H9 (cell line): ENCODE measurements at regions not wholly inside any gene's neighbourhood (a gene's known extent, or its start where the extent isn't known, plus 50 kb on each side); places are given as distances from the start of the nearest gene placed in this dataset.

ENCODE experiments used
- DNase-seq: peaks from one replicate; pipeline ENCODE4 v3.0.0-alpha.2; 2017
- H2AFZ ChIP-seq: one replicate; pipeline ENCODE4 v1.6.1; 2013; ENCODE audit warnings: mild to moderate bottlenecking, low read length, control low read depth, moderate library complexity
- H2AK5ac ChIP-seq: 2 replicates; pipeline ENCODE4 v1.6.1; 2013; ENCODE audit warnings: low read length, control low read depth, mixed read lengths; ENCODE audit not compliant: insufficient read length
- H2BK120ac ChIP-seq: one replicate; pipeline ENCODE4 v1.6.1; 2013; ENCODE audit warnings: low read depth, mild to moderate bottlenecking, low read length, control low read depth, inconsistent platforms; ENCODE audit not compliant: poor library complexity, severe bottlenecking
- H2BK12ac ChIP-seq: 2 replicates; pipeline ENCODE4 v1.6.1; 2013; ENCODE audit warnings: low read length, control low read depth, mixed read lengths, low read depth; ENCODE audit not compliant: insufficient read length
- H2BK15ac ChIP-seq: 2 replicates; pipeline ENCODE4 v1.6.1; 2013; ENCODE audit warnings: low read depth, low read length, control low read depth
- H2BK20ac ChIP-seq: one replicate; pipeline ENCODE4 v1.6.1; 2013; ENCODE audit warnings: low read depth, mild to moderate bottlenecking, low read length, control low read depth, inconsistent platforms; ENCODE audit not compliant: poor library complexity, severe bottlenecking
- H2BK5ac ChIP-seq: 2 replicates; pipeline ENCODE4 v1.6.1; 2013; ENCODE audit warnings: low read length, control low read depth, mixed read lengths; ENCODE audit not compliant: insufficient read length
- H3K14ac ChIP-seq: 2 replicates; pipeline ENCODE4 v1.6.1; 2013; ENCODE audit warnings: low read length, control low read depth; ENCODE audit not compliant: insufficient read depth
- H3K18ac ChIP-seq: 2 replicates; pipeline ENCODE4 v1.6.1; 2013; ENCODE audit warnings: low read depth, mild to moderate bottlenecking, mixed read lengths, low read length, control low read depth; ENCODE audit not compliant: insufficient read length
- H3K23ac ChIP-seq: 2 replicates; pipeline ENCODE4 v1.6.1; 2013; ENCODE audit warnings: low read length, control low read depth, mixed read lengths, low read depth; ENCODE audit not compliant: insufficient read length
- H3K23me2 ChIP-seq: 2 replicates; pipeline ENCODE4 v1.6.1; 2013; ENCODE audit warnings: low read depth, mild to moderate bottlenecking, mixed read lengths, low read length, control low read depth; ENCODE audit not compliant: insufficient read length, poor library complexity, severe bottlenecking
- H3K27ac ChIP-seq: 2 replicates; pipeline ENCODE4 v1.5.1; 2013; ENCODE audit warnings: low read length, control low read depth, mixed read lengths, low read depth; ENCODE audit not compliant: insufficient read length
- H3K27me3 ChIP-seq: 2 replicates; pipeline ENCODE4 v1.6.1; 2013; ENCODE audit warnings: low read length, control low read depth, inconsistent platforms; ENCODE audit not compliant: insufficient read depth
- H3K4ac ChIP-seq: 2 replicates; pipeline ENCODE4 v1.6.1; 2013; ENCODE audit warnings: low read depth, mild to moderate bottlenecking, control low read depth, inconsistent platforms, low read length, moderate library complexity
- H3K4me1 ChIP-seq: 2 replicates; pipeline ENCODE4 v1.6.1; 2013; ENCODE audit warnings: low read length, control low read depth, inconsistent platforms; ENCODE audit not compliant: insufficient read depth
- H3K4me2 ChIP-seq: 2 replicates; pipeline ENCODE4 v1.6.1; 2013; ENCODE audit warnings: low read length, control low read depth, mixed read lengths; ENCODE audit not compliant: insufficient read length, insufficient read depth
- H3K56ac ChIP-seq: 2 replicates; pipeline ENCODE4 v1.6.1; 2013; ENCODE audit warnings: low read depth, mild to moderate bottlenecking, mixed read lengths, low read length, control low read depth; ENCODE audit not compliant: insufficient read length
- H3K79me1 ChIP-seq: 2 replicates; pipeline ENCODE4 v1.6.1; 2013; ENCODE audit warnings: low read depth, mild to moderate bottlenecking, moderate library complexity, low read length, control low read depth, inconsistent platforms; ENCODE audit not compliant: insufficient read depth, poor library complexity, severe bottlenecking
- H3K79me2 ChIP-seq: 2 replicates; pipeline ENCODE4 v1.6.1; 2013; ENCODE audit warnings: low read length, control low read depth, inconsistent platforms; ENCODE audit not compliant: insufficient read depth
- H3K9ac ChIP-seq: 2 replicates; pipeline ENCODE4 v1.6.1; 2013; ENCODE audit warnings: low read length, control low read depth, mixed read lengths; ENCODE audit not compliant: insufficient read length; ENCODE audit errors: extremely low read depth
- H3K9me3 ChIP-seq: one replicate; pipeline ENCODE4 v1.6.1; 2013; ENCODE audit warnings: low read depth, low read length, inconsistent platforms; ENCODE audit not compliant: control insufficient read depth
- H3T11ph ChIP-seq: one replicate; pipeline ENCODE4 v1.6.1; 2013; ENCODE audit warnings: mild to moderate bottlenecking, low read length, control low read depth, inconsistent platforms
- H4K20me1 ChIP-seq: one replicate; pipeline ENCODE4 v1.6.1; 2013; ENCODE audit not compliant: control insufficient read depth, insufficient read length, insufficient read depth
- H4K5ac ChIP-seq: 2 replicates; pipeline ENCODE4 v1.6.1; 2013; ENCODE audit warnings: low read depth, mild to moderate bottlenecking, mixed read lengths, low read length, control low read depth; ENCODE audit not compliant: insufficient read length
- H4K8ac ChIP-seq: replicated peaks from 2 replicates; pipeline ENCODE4 v1.6.1; 2013; ENCODE audit warnings: low read length, control low read depth, mixed read lengths, low read depth; ENCODE audit not compliant: insufficient read length
- H4K91ac ChIP-seq: 2 replicates; pipeline ENCODE4 v1.6.1; 2013; ENCODE audit warnings: low read depth, mild to moderate bottlenecking, moderate library complexity, mixed read lengths, low read length, control low read depth; ENCODE audit not compliant: insufficient read length
- H3K27ac Mint-ChIP-seq, 3 experiments: 2 replicates in 2 of 3; 3 replicates in 1 of 3; pipeline ENCODE4 v1.8.0; 2020 to 2021; ENCODE audit warnings: mixed read lengths in 3 of 3, mild to moderate bottlenecking in 1 of 3, moderate library complexity in 1 of 3
- H3K27me3 Mint-ChIP-seq: 2 replicates; pipeline ENCODE4 v1.8.0; 2021; ENCODE audit warnings: low read depth, mild to moderate bottlenecking, moderate library complexity, mixed read lengths
- H3K36me3 Mint-ChIP-seq, 3 experiments: 2 replicates in 2 of 3; 3 replicates in 1 of 3; pipeline ENCODE4 v1.8.0; 2020 to 2021; ENCODE audit warnings: low read depth in 3 of 3, mixed read lengths in 3 of 3; ENCODE audit not compliant: insufficient read depth in 1 of 3
- H3K4me1 Mint-ChIP-seq, 2 experiments: 2 replicates each; pipeline ENCODE4 v1.8.0; 2020; ENCODE audit warnings: mixed read lengths in 2 of 2
- H3K4me3 Mint-ChIP-seq, 2 experiments: 2 replicates in 1 of 2; 3 replicates in 1 of 2; pipeline ENCODE4 v1.8.0; 2020 to 2021; ENCODE audit warnings: mild to moderate bottlenecking in 2 of 2, mixed read lengths in 2 of 2, moderate library complexity in 1 of 2
- H3K9me3 Mint-ChIP-seq, 2 experiments: 2 replicates in 1 of 2; 3 replicates in 1 of 2; pipeline ENCODE4 v1.8.0; 2020; ENCODE audit warnings: mild to moderate bottlenecking in 2 of 2, mixed read lengths in 2 of 2, moderate library complexity in 1 of 2
- WGBS: extraction: QIAGEN DNeasy Blood & Tissue Kit; methylation state at CpG from one replicate; pipeline ENCODE4 v1.1.7; 2013; ENCODE audit warnings: missing lambda C conversion rate, low lambda C conversion rate, mixed read lengths; ENCODE audit not compliant: insufficient read length; ENCODE audit errors: extremely low coverage; 5-methylcytosine and 5-hydroxymethylcytosine counted together
- TF ChIP-seq, protein P1 (sequence below): fragments of 200-600 bp; sonication (generic); conservative IDR thresholded peaks from 3 replicates; pipeline ENCODE4 v1.8.0; 2021; ENCODE audit warnings: antibody characterized with exemption, mild to moderate bottlenecking

DNA sequence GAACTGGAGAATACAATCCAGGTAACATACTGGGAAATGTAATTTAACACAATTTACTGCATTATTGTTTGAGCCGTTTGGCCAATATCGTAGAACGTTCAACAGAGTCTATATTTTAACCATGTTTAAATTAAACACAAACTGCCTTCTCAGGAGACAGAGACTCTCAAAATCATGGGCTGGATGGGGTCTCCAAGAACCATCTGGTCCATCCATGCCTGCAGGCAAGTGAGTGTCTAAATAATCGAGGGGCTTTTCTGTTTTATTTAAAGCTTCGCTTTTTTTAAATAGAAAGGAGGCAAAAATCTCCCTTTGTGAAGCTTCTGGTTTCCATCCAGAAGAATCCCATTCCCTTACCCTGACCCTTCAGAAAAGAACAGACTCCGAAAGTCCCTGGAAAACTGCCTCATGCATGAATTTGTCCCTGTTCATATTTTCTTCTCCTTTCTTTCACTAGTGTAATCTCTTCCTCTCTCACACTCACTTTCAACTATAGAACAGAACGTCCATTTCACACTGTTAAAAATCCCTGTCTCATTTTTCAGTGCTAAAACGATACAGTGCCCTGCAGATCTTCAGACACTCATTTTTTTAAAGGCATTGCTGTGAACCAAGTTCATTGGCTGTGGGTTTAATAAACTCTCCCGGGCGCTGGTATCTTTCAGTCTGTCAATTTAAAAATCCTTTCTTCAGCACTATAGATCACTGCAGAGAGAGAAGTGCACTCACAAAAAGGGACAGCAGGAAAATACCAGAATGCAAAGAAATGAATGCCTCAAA is 111.4 kb upstream of the TOM1L1 start:
- Histone ChIP-seq H2BK15ac (no peak overlapping the region), H3K4me2 (no peak overlapping the region), H2AK5ac (no peak overlapping the region), H3K79me2 (no peaks in the 10 kb centered on the region), H3K14ac (no peak overlapping the region), H3K56ac (no peak overlapping the region), H3K4me1 (no peaks in the 10 kb centered on the region), H3K27ac (no peak overlapping the region), H3K4ac (no peak overlapping the region), H4K20me1 (no peaks in the 10 kb centered on the region), H3K23ac (no peak overlapping the region), H3K27me3 (no peaks in the 10 kb centered on the region), H3K9ac (no peak overlapping the region), H2BK12ac (no peak overlapping the region), H4K91ac (no peak overlapping the region), H4K8ac (no peak overlapping the region), H3T11ph (no peak overlapping the region), H2BK120ac (no peak overlapping the region), H2AFZ (no peak overlapping the region), H3K18ac (no peak overlapping the region), H4K5ac (no peak overlapping the region), H3K9me3 (no peaks in the 10 kb centered on the region), H2BK20ac (no peak overlapping the region), H3K23me2 (no peaks in the 10 kb centered on the region), H2BK5ac (no peak overlapping the region), H3K79me1 (no peaks in the 10 kb centered on the region)
- Mint-ChIP-seq H3K36me3 (no peaks in the 10 kb centered on the region; a peak in 1 of 7 replicates), H3K4me1 (no peaks in the 10 kb centered on the region), H3K4me3 (no peak overlapping the region), H3K27ac (no peak overlapping the region), H3K27me3 (no peaks in the 10 kb centered on the region), H3K9me3 (peaks cover 0 to 4% of the 10 kb centered on the region in 2 experiments; a peak in 3 of 5 replicates)
- 100% methylated on average over 1 of the region's 10 CpGs for WGBS
- TF ChIP-seq, protein P1, sequence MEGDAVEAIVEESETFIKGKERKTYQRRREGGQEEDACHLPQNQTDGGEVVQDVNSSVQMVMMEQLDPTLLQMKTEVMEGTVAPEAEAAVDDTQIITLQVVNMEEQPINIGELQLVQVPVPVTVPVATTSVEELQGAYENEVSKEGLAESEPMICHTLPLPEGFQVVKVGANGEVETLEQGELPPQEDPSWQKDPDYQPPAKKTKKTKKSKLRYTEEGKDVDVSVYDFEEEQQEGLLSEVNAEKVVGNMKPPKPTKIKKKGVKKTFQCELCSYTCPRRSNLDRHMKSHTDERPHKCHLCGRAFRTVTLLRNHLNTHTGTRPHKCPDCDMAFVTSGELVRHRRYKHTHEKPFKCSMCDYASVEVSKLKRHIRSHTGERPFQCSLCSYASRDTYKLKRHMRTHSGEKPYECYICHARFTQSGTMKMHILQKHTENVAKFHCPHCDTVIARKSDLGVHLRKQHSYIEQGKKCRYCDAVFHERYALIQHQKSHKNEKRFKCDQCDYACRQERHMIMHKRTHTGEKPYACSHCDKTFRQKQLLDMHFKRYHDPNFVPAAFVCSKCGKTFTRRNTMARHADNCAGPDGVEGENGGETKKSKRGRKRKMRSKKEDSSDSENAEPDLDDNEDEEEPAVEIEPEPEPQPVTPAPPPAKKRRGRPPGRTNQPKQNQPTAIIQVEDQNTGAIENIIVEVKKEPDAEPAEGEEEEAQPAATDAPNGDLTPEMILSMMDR: no peak
- DNase-seq: no peak
